PC-3 (cell line): ENCODE measurements at regions not wholly inside any gene's neighbourhood (a gene's known extent, or its start where the extent isn't known, plus 50 kb on each side); places are given as distances from the start of the nearest gene placed in this dataset.
A peak's percentile ranks its signal among the peaks of the same experiment; 100 is the strongest.

Source experiments
- ATAC-seq: fragments of 200-7000 bp; cut with Tn5 transposase; 2 replicates; pipeline ENCODE4 v1.9.1; 2020; ENCODE audit warnings: mild to moderate bottlenecking, moderate library complexity
- BruUV-seq: library from RNA; stranded (reverse); fragments of 400-500 nt; replicated peaks from 2 replicates; lab custom pipeline; 2021; lab: Mats Ljungman, UMichigan
- CTCF ChIA-PET: fragments of 300-600 bp; sonication (Branson Sonifier 250); formaldehyde crosslinking; loops from one replicate; lab custom pipeline; 2022; ENCODE audit warnings: antibody characterized with exemption; lab: Charles Lee
- POLR2A ChIA-PET: fragments of 300-600 bp; sonication (Branson Sonifier 250); formaldehyde crosslinking; loops from one replicate; lab custom pipeline; 2022; ENCODE audit warnings: antibody characterized with exemption; ENCODE audit not compliant: unreplicated experiment; lab: Charles Lee
- DNase-seq: peaks from one replicate; pipeline ENCODE4 v3.0.0-alpha.2; 2015
- H2AFZ ChIP-seq: fragments of 300-600 bp; sonication (generic); 2 replicates; pipeline ENCODE4 v1.6.0; 2016; ENCODE audit warnings: antibody characterized with exemption, low read length
- H3F3A ChIP-seq: fragments of 300-600 bp; sonication (generic); one replicate; pipeline ENCODE4 v1.6.0; 2017; ENCODE audit warnings: antibody characterized with exemption, low read length, control low read depth, mild to moderate bottlenecking; ENCODE audit not compliant: unreplicated experiment
- H3K27ac ChIP-seq: fragments of 300-600 bp; sonication (generic); 2 replicates; pipeline ENCODE4 v1.5.1; 2016; ENCODE audit warnings: mild to moderate bottlenecking, low read length
- H3K27me3 ChIP-seq: fragments of 300-600 bp; sonication (generic); 2 replicates; pipeline ENCODE4 v1.6.1; 2016; ENCODE audit warnings: low read length, mixed read lengths
- H3K36me3 ChIP-seq: fragments of 300-600 bp; sonication (generic); 2 replicates; pipeline ENCODE4 v1.6.1; 2016; ENCODE audit warnings: low read depth, mixed run types, low read length, mixed read lengths
- H3K4me1 ChIP-seq: fragments of 300-600 bp; sonication (generic); 2 replicates; pipeline ENCODE4 v1.5.1; 2016; ENCODE audit warnings: low read length; ENCODE audit not compliant: insufficient read depth
- H3K4me2 ChIP-seq: fragments of 300-600 bp; sonication (generic); 2 replicates; pipeline ENCODE4 v1.6.0; 2016; ENCODE audit warnings: low read length
- H3K4me3 ChIP-seq: fragments of 300-600 bp; sonication (generic); 2 replicates; pipeline ENCODE4 v1.5.1; 2016; ENCODE audit warnings: mild to moderate bottlenecking, low read length, mixed read lengths
- H3K79me2 ChIP-seq: fragments of 300-600 bp; sonication (generic); 2 replicates; pipeline ENCODE4 v1.6.1; 2017; ENCODE audit warnings: low read length, mixed read lengths
- H3K9ac ChIP-seq: fragments of 300-600 bp; sonication (generic); 2 replicates; pipeline ENCODE4 v1.6.0; 2016; ENCODE audit warnings: mild to moderate bottlenecking, low read length
- H3K9me2 ChIP-seq: fragments of 300-600 bp; sonication (generic); replicated peaks from 2 replicates; pipeline ENCODE4 v1.6.1; 2016; ENCODE audit warnings: mixed run types, low read length, mixed read lengths
- H3K9me3 ChIP-seq: fragments of 300-600 bp; sonication (generic); 2 replicates; pipeline ENCODE4 v1.6.1; 2016; ENCODE audit warnings: low read length, mixed read lengths
- H4K20me1 ChIP-seq: fragments of 300-600 bp; sonication (generic); 2 replicates; pipeline ENCODE4 v1.6.1; 2016; ENCODE audit warnings: low read length, mixed read lengths
- CTCF ChIP-seq: fragments of 300-600 bp; sonication (generic); conservative IDR thresholded peaks from 2 replicates; pipeline ENCODE4 v1.5.1; 2017; ENCODE audit warnings: antibody characterized with exemption, low read depth, mild to moderate bottlenecking, low read length
- EZH2 ChIP-seq: fragments of 300-600 bp; sonication (generic); IDR thresholded peaks from one replicate; pipeline ENCODE4 v1.6.1; 2017; ENCODE audit warnings: antibody characterized with exemption, mild to moderate bottlenecking, low read length; ENCODE audit not compliant: unreplicated experiment
- EZH2phosphoT487 ChIP-seq: fragments of 300-600 bp; sonication (generic); IDR thresholded peaks from 2 replicates; pipeline ENCODE4 v1.6.1; 2018; ENCODE audit warnings: mild to moderate bottlenecking, antibody characterized with exemption, low read length, borderline replicate concordance
- intact Hi-C: fragments of 100-400 bp; cut with micrococcal nuclease; formaldehyde crosslinking; loops from 2 replicates; pipeline ENCODE4 v1.9.0; 2023

DNA sequence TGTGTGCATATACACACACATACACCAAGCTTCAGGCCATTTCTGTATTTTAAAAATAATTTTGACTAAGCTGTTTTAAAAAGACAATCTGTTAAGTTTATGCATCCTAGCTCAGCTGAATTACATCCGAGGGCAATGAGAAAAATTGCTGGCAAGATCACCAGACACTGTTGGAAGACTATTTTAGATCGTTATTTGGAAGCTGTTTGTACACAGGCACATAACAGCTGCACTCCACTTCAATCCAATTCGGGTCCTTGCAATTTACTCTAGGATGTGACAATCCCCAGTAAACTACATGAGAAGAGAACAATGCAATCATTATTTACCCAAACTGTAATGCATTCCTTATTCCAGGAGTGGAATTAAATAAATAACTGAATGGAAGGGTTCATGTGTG is 79.3 kb upstream of the RASA1 start:
- ChIA-PET CTCF (no interaction called here), POLR2A (no interaction called here)
- DNase-seq (peak; percentile 18), ATAC-seq (peak; percentile 49)
- no peak overlapping the region for H3K9ac ChIP-seq
- H2AFZ ChIP-seq: no peak overlapping the region
- H3K4me1 ChIP-seq: peaks cover 21% of the 10 kb centered on the region
- no peaks in the 10 kb centered on the region for H3K79me2 ChIP-seq
- H3K9me3 ChIP-seq: no peaks in the 10 kb centered on the region
- H3K36me3 ChIP-seq: no peaks in the 10 kb centered on the region
- no peak for TF ChIP-seq EZH2phosphoT487
- TF ChIP-seq EZH2: no peak
- TF ChIP-seq CTCF: no peak
- no TSS peak for BruUV-seq
- H3K4me2 ChIP-seq: no peak overlapping the region
- intact Hi-C loops: no loop called here
- no peaks in the 10 kb centered on the region for H3F3A ChIP-seq
- no peaks in the 10 kb centered on the region for H4K20me1 ChIP-seq
- H3K27ac ChIP-seq: no peak overlapping the region
- H3K27me3 ChIP-seq: no peaks in the 10 kb centered on the region
- no peaks in the 10 kb centered on the region for H3K9me2 ChIP-seq
- no peak overlapping the region for H3K4me3 ChIP-seq

DNA sequence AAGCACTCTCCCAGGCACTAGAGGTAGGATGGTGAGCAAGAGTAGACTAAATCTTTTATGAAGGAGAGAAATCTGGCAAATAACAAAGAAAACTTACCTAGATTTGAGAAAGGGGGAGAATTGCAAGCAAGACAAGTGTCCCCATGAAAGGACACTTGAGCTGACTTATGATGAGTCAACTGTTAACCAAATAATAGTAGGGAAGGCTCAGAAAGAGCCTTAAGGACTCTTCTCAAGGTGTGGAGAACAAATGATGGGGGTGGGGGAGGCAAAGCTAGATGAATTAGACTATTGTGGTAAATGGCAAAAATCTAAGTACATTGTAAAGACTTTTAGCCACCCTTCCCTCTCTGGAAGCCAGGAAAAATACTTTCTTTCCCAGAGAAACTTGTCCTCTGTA is 77.6 kb upstream of the RASA1 start:
- ChIA-PET CTCF (interaction anchor here (0.6 kb wide), 1 partner anchor 108 kb away, joined by 4 read pairs; no protein-coding TSS in a partner anchor), POLR2A (interaction anchor here (0.7 kb wide), 1 partner anchor 92 kb away, joined by 5 read pairs; no protein-coding TSS in a partner anchor)
- H3K4me3 ChIP-seq: no peak overlapping the region
- DNase-seq (peak; percentile 77), ATAC-seq (peak; percentile 86)
- H3F3A ChIP-seq: no peaks in the 10 kb centered on the region
- intact Hi-C loops: loop anchor here (5.0 kb wide), 1 partner anchor 118 kb away; no protein-coding TSS in a partner anchor
- peak overlapping the region; percentile 40 for H3K4me2 ChIP-seq
- no peak for TF ChIP-seq CTCF
- no peak for TF ChIP-seq EZH2phosphoT487
- TF ChIP-seq EZH2: no peak
- peaks cover 33% of the 10 kb centered on the region for H3K4me1 ChIP-seq
- BruUV-seq: no TSS peak
- H3K27ac ChIP-seq: peak overlapping the region; percentile 19
- H3K27me3 ChIP-seq: no peaks in the 10 kb centered on the region
- H3K9me2 ChIP-seq: no peaks in the 10 kb centered on the region
- no peaks in the 10 kb centered on the region for H3K79me2 ChIP-seq
- H3K36me3 ChIP-seq: no peaks in the 10 kb centered on the region
- no peak overlapping the region for H2AFZ ChIP-seq
- H3K9ac ChIP-seq: no peak overlapping the region
- no peaks in the 10 kb centered on the region for H3K9me3 ChIP-seq
- H4K20me1 ChIP-seq: no peaks in the 10 kb centered on the region

DNA sequence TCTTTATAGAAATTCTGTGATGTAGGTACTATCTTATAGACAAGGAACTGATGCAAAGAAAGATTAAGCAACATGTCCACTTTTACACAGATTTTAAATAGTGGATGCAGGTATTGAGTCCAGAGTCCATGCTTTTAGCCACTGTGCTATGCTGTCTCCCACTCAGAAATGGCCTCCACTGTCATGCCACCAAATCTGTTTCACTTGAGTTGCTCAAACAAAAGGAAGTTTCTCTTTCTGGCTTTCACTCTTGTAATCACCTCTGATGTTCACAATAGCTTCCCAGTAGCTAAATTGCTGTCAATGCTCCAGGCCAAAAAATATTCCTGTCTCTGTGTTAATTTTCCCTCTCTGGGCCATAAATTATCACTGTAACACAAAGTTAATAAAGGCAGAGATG is 77.0 kb upstream of the RASA1 start:
- H2AFZ ChIP-seq: no peak overlapping the region
- H3K9ac ChIP-seq: no peak overlapping the region
- no peaks in the 10 kb centered on the region for H4K20me1 ChIP-seq
- no peaks in the 10 kb centered on the region for H3K79me2 ChIP-seq
- H3K36me3 ChIP-seq: no peaks in the 10 kb centered on the region
- no peaks in the 10 kb centered on the region for H3K9me3 ChIP-seq
- CTCF ChIA-PET: no interaction called here
- H3K27me3 ChIP-seq: no peaks in the 10 kb centered on the region
- POLR2A ChIA-PET: interaction anchor here (0.6 kb wide), 1 partner anchor 133 kb away, joined by 8 read pairs; no protein-coding TSS in a partner anchor
- peaks cover 40% of the 10 kb centered on the region for H3K4me1 ChIP-seq
- H3K9me2 ChIP-seq: no peaks in the 10 kb centered on the region
- BruUV-seq: no TSS peak
- ATAC-seq: no peak
- DNase-seq: no peak
- intact Hi-C loops: loop anchor here (5.0 kb wide), 1 partner anchor 118 kb away; no protein-coding TSS in a partner anchor
- H3F3A ChIP-seq: no peaks in the 10 kb centered on the region
- no peak overlapping the region; the same call in 1 of the 2 replicates for H3K27ac ChIP-seq
- TF ChIP-seq EZH2 (no peak), CTCF (no peak), EZH2phosphoT487 (no peak)
- no peak overlapping the region for H3K4me2 ChIP-seq
- H3K4me3 ChIP-seq: no peak overlapping the region
